H1 (cell line): ENCODE measurements at regions not wholly inside any gene's neighbourhood (a gene's known extent, or its start where the extent isn't known, plus 50 kb on each side); places are given as distances from the start of the nearest gene placed in this dataset.

ENCODE experiments used
- CTCF ChIA-PET: fragments of 300-600 bp; sonication (Branson Sonifier 250); formaldehyde crosslinking; loops from one replicate; lab custom pipeline; 2021; ENCODE audit not compliant: partially characterized antibody; lab: Charles Lee
- POLR2A ChIA-PET: fragments of 300-600 bp; sonication (Branson Sonifier 250); formaldehyde crosslinking; loops from one replicate; lab custom pipeline; 2021; ENCODE audit warnings: inconsistent platforms; ENCODE audit not compliant: partially characterized antibody; lab: Charles Lee
- DNase-seq, 2 experiments: peaks; one replicate each; pipeline versions ENCODE4 v3.0.0 to v3.0.0-alpha.2; 2010 to 2022; ENCODE audit warnings: low spot score in 2 of 2, low read depth in 1 of 2, mixed read lengths in 1 of 2
- FAIRE-seq: peaks from 2 replicates; lab custom pipeline; 2011; peaks lifted over from hg19 to GRCh38; lab: Jason Lieb, UNC
- H2AFZ ChIP-seq: 2 replicates; pipeline ENCODE4 v1.8.1; 2012; ENCODE audit warnings: low read length, inconsistent platforms
- H2AK5ac ChIP-seq: 2 replicates; pipeline ENCODE4 v1.6.1; 2013; ENCODE audit warnings: low read depth, low read length
- H2BK120ac ChIP-seq: replicated peaks from 2 replicates; pipeline ENCODE3; 2013; ENCODE audit warnings: low read depth, low read length, inconsistent platforms
- H2BK12ac ChIP-seq: 2 replicates; pipeline ENCODE4 v1.6.1; 2013; ENCODE audit warnings: low read depth, low read length
- H2BK15ac ChIP-seq: 2 replicates; pipeline ENCODE4 v1.6.1; 2013; ENCODE audit warnings: low read length
- H2BK20ac ChIP-seq: 2 replicates; pipeline ENCODE4 v1.6.1; 2013; ENCODE audit warnings: low read length
- H2BK5ac ChIP-seq: 2 replicates; pipeline ENCODE4 v1.6.1; 2013; ENCODE audit warnings: low read depth, low read length
- H3K14ac ChIP-seq: 2 replicates; pipeline ENCODE4 v1.6.1; 2013; ENCODE audit warnings: inconsistent platforms; ENCODE audit not compliant: insufficient read length
- H3K18ac ChIP-seq: 2 replicates; pipeline ENCODE4 v1.6.1; 2013; ENCODE audit warnings: low read length; ENCODE audit errors: extremely low read depth
- H3K23ac ChIP-seq: 2 replicates; pipeline ENCODE4 v1.6.1; 2013; ENCODE audit warnings: inconsistent platforms; ENCODE audit not compliant: insufficient read length
- H3K23me2 ChIP-seq: 2 replicates; pipeline ENCODE4 v1.6.1; 2013; ENCODE audit warnings: low read depth, low read length
- H3K27ac ChIP-seq: 2 replicates; pipeline ENCODE4 v1.6.1; 2011; ENCODE audit warnings: low read depth, low read length, inconsistent platforms
- H3K27me3 ChIP-seq, 4 experiments: replicated peaks in 1 of 4; 1 replicate in 1 of 4; 2 replicates in 3 of 4; pipeline versions ENCODE4 v1.6.1 to v1.8.1; 2011 to 2013; ENCODE audit warnings: low read length in 3 of 4, mild to moderate bottlenecking in 3 of 4, inconsistent platforms in 2 of 4, mixed read lengths in 2 of 4, moderate library complexity in 1 of 4; ENCODE audit not compliant: control insufficient read depth in 3 of 4, insufficient read depth in 3 of 4; ENCODE audit errors: extremely low read depth in 1 of 4
- H3K36me3 ChIP-seq, 4 experiments: 2 replicates each; pipeline versions ENCODE4 v1.6.1 to v1.8.1; 2011 to 2013; ENCODE audit warnings: mild to moderate bottlenecking in 4 of 4, low read length in 3 of 4, moderate library complexity in 2 of 4, control low read depth in 1 of 4, inconsistent platforms in 1 of 4; ENCODE audit not compliant: insufficient read depth in 4 of 4, control insufficient read depth in 2 of 4
- H3K4ac ChIP-seq: replicated peaks from 2 replicates; pipeline ENCODE3; 2013; ENCODE audit warnings: low read length, low read depth, mixed read lengths, inconsistent platforms; ENCODE audit not compliant: insufficient read length
- H3K4me1 ChIP-seq, 4 experiments: replicated peaks in 1 of 4; 1 replicate in 1 of 4; 2 replicates in 3 of 4; pipeline versions ENCODE4 v1.6.1 to v1.8.1; 2011 to 2013; ENCODE audit warnings: low read length in 3 of 4, inconsistent platforms in 2 of 4, mixed read lengths in 1 of 4; ENCODE audit not compliant: insufficient read depth in 4 of 4, control insufficient read depth in 3 of 4
- H3K4me2 ChIP-seq, 2 experiments: 2 replicates each; pipeline versions ENCODE4 v1.6.1 to v1.8.1; 2011 to 2013; ENCODE audit warnings: low read depth in 2 of 2, low read length in 2 of 2, control low read depth in 1 of 2, inconsistent platforms in 1 of 2, mild to moderate bottlenecking in 1 of 2; ENCODE audit not compliant: insufficient read depth in 1 of 2
- H3K4me3 ChIP-seq, 4 experiments: fragments of 200-600, 300-600 bp in 1 of 4; sonication (generic), shearing (Covaris generic), sonication (Bioruptor Twin) in 1 of 4; 2 replicates each; pipeline versions ENCODE4 v1.5.1 to v1.8.1; 2011 to 2016; ENCODE audit warnings: low read length in 4 of 4, low read depth in 3 of 4, control low read depth in 2 of 4, inconsistent platforms in 2 of 4, mild to moderate bottlenecking in 2 of 4, mixed read lengths in 1 of 4, moderate library complexity in 1 of 4; ENCODE audit not compliant: insufficient read depth in 2 of 4; ENCODE audit errors: extremely low read depth in 1 of 4
- H3K56ac ChIP-seq: replicated peaks from 2 replicates; pipeline ENCODE3; 2013; ENCODE audit warnings: low read depth, mild to moderate bottlenecking, mixed read lengths, low read length, inconsistent platforms; ENCODE audit not compliant: insufficient read length
- H3K79me1 ChIP-seq: 2 replicates; pipeline ENCODE4 v1.6.1; 2013; ENCODE audit warnings: low read depth, low read length, control low read depth
- H3K79me2 ChIP-seq, 2 experiments: 2 replicates each; pipeline versions ENCODE4 v1.6.1 to v1.8.1; 2012 to 2013; ENCODE audit warnings: low read length in 2 of 2, mild to moderate bottlenecking in 2 of 2, inconsistent platforms in 1 of 2; ENCODE audit not compliant: insufficient read depth in 2 of 2, control insufficient read depth in 1 of 2
- H3K9ac ChIP-seq, 4 experiments: replicated peaks in 1 of 4; 1 replicate in 1 of 4; 2 replicates in 3 of 4; pipeline versions ENCODE4 v1.6.1 to v1.8.1; 2011 to 2013; ENCODE audit warnings: low read depth in 3 of 4, low read length in 3 of 4, control low read depth in 2 of 4, mild to moderate bottlenecking in 2 of 4, moderate library complexity in 2 of 4, inconsistent platforms in 1 of 4; ENCODE audit errors: extremely low read depth in 1 of 4
- H3K9me3 ChIP-seq, 2 experiments: 2 replicates each; pipeline versions ENCODE4 v1.6.1 to v1.8.1; 2012 to 2013; ENCODE audit warnings: mild to moderate bottlenecking in 2 of 2, moderate library complexity in 2 of 2, control low read depth in 1 of 2, inconsistent platforms in 1 of 2, low read depth in 1 of 2, low read length in 1 of 2, mixed read lengths in 1 of 2; ENCODE audit not compliant: insufficient read depth in 2 of 2
- H4K20me1 ChIP-seq, 2 experiments: replicated peaks in 1 of 2; 2 replicates each; pipeline versions ENCODE3 to v1.8.1; 2011 to 2013; ENCODE audit warnings: inconsistent platforms in 2 of 2, low read length in 2 of 2, mild to moderate bottlenecking in 1 of 2; ENCODE audit not compliant: insufficient read depth in 2 of 2, control insufficient read depth in 1 of 2
- H4K5ac ChIP-seq: 2 replicates; pipeline ENCODE4 v1.6.1; 2013; ENCODE audit warnings: low read length, low read depth, mixed read lengths, inconsistent platforms; ENCODE audit not compliant: insufficient read length
- H4K8ac ChIP-seq: 2 replicates; pipeline ENCODE4 v1.8.0; 2013; ENCODE audit warnings: mild to moderate bottlenecking, moderate library complexity, low read length, inconsistent platforms; ENCODE audit not compliant: insufficient read depth; ENCODE audit errors: extremely low read depth
- H4K91ac ChIP-seq: replicated peaks from 2 replicates; pipeline ENCODE3; 2013; ENCODE audit warnings: low read length, mixed read lengths, inconsistent platforms; ENCODE audit not compliant: insufficient read length
- BCL11A ChIP-seq, 2 experiments: IDR thresholded peaks; one replicate each; pipeline ENCODE4 v1.6.1; 2011; ENCODE audit warnings: low read depth in 2 of 2, low read length in 2 of 2, mild to moderate bottlenecking in 2 of 2
- CHD2 ChIP-seq: IDR thresholded peaks from 2 replicates; pipeline ENCODE4 v1.6.1; 2012; ENCODE audit warnings: low read length, improper control_type of control experiment
- CREB1 ChIP-seq: IDR thresholded peaks from 2 replicates; pipeline ENCODE4 v1.6.1; 2012; ENCODE audit warnings: inconsistent platforms
- EP300 ChIP-seq, 2 experiments: IDR thresholded peaks; 1 replicate in 1 of 2; 2 replicates in 1 of 2; pipeline ENCODE4 v1.6.1; 2011 to 2012; ENCODE audit warnings: low read depth in 2 of 2, low read length in 2 of 2, mild to moderate bottlenecking in 2 of 2, borderline replicate concordance in 1 of 2, inconsistent platforms in 1 of 2, moderate library complexity in 1 of 2
- KDM1A ChIP-seq: fragments of 200-600, 300-600 bp; sonication (generic); IDR thresholded peaks from 2 replicates; pipeline ENCODE4 v1.7.1; 2016; ENCODE audit warnings: mild to moderate bottlenecking, low read length, borderline replicate concordance
- POLR2A ChIP-seq, 2 experiments: IDR thresholded peaks; 1 replicate in 1 of 2; 2 replicates in 1 of 2; pipeline ENCODE4 v1.6.1; 2011; ENCODE audit warnings: low read depth in 2 of 2, low read length in 2 of 2, mild to moderate bottlenecking in 2 of 2; ENCODE audit errors: control extremely low read depth in 1 of 2
- SP4 ChIP-seq: IDR thresholded peaks from 2 replicates; pipeline ENCODE4 v1.6.1; 2012; ENCODE audit warnings: low read length, inconsistent platforms
- SRF ChIP-seq: IDR thresholded peaks from 2 replicates; pipeline ENCODE4 v1.6.1; 2011; ENCODE audit warnings: mild to moderate bottlenecking, low read depth, low read length, moderate library complexity
- WGBS, 2 experiments: shearing (Covaris generic) in 1 of 2; methylation state at CpG; one replicate each; pipeline versions ENCODE4 v1.1.6 to v1.1.7; 2013 to 2015; ENCODE audit warnings: low lambda C conversion rate in 2 of 2, mixed read lengths in 2 of 2, inconsistent platforms in 1 of 2, low coverage in 1 of 2, missing lambda C conversion rate in 1 of 2; ENCODE audit not compliant: insufficient replicate concordance in 2 of 2, insufficient coverage in 1 of 2, insufficient read length in 1 of 2; ENCODE audit errors: extremely low coverage in 1 of 2, missing lambda C conversion rate in 1 of 2; 5-methylcytosine and 5-hydroxymethylcytosine counted together
- TF ChIP-seq, protein P1 (sequence below): IDR thresholded peaks from 2 replicates; pipeline ENCODE4 v1.6.1; 2011; ENCODE audit warnings: low read length, improper control_type of control experiment

DNA sequence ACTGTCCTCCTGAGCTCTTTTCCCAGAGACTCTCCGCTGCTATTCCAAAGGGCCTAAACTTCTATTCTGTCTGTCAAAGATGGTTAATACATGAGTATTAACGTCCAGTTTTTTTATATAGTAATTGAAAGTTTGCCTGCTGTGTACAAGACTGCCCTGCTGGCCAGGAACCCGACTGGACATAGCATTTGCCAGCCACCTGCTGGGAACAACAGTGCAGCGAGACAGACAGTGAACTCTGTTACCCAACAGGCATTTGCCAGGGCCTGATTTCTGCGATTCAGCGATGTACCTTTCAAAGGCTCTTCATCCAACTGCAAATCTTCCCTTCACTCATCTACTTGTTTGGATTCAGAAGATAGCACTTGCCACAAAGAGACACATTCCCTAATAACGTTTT is 128.8 kb upstream of the SEM1 start:
- Histone ChIP-seq H3K79me1 (no peaks in the 10 kb centered on the region), H3K9me3 (no peaks in the 10 kb centered on the region), H2AK5ac (no peak overlapping the region), H2BK12ac (no peak overlapping the region), H2BK120ac (no peak overlapping the region), H4K5ac (no peak overlapping the region), H3K4me3 (no peak overlapping the region), H3K23me2 (no peaks in the 10 kb centered on the region), H3K9ac (no peak overlapping the region), H4K20me1 (no peaks in the 10 kb centered on the region), H2BK5ac (no peak overlapping the region), H2BK20ac (no peak overlapping the region), H3K56ac (no peak overlapping the region), H4K8ac (no peak overlapping the region), H3K4me1 (no peaks in the 10 kb centered on the region), H2AFZ (no peak overlapping the region), H3K23ac (no peak overlapping the region), H3K4me2 (no peak overlapping the region), H2BK15ac (no peak overlapping the region), H3K27me3 (no peaks in the 10 kb centered on the region), H4K91ac (no peak overlapping the region)
- WGBS, 2 experiments = 72% methylated on average over 7 of the region's 7 CpGs; no CpG with 5 or more reads in 1 of the 2 experiments
- CTCF ChIA-PET = interaction anchor here (1.1 kb wide), 1 partner anchor 358 kb away, joined by 3 read pairs; no protein-coding TSS in a partner anchor
- POLR2A ChIA-PET = no interaction called here
- no peak for DNase-seq
- TF ChIP-seq SRF (no peak), POLR2A (IDR thresholded peaks at IDR 0.05; ENCODE audit: control extremely low read depth in 1 of 2, low read depth in 2 of 2, low read length in 2 of 2) (no peak), EP300 (IDR thresholded peaks at IDR 0.05; ENCODE audit: borderline replicate concordance in 1 of 2, low read depth in 2 of 2, low read length in 2 of 2) (no peak), CHD2 (no peak), KDM1A (no peak), BCL11A (IDR thresholded peaks at IDR 0.05; ENCODE audit: low read depth in 2 of 2, low read length in 2 of 2) (no peak), SP4 (no peak), CREB1 (no peak)
- TF ChIP-seq, protein P1, sequence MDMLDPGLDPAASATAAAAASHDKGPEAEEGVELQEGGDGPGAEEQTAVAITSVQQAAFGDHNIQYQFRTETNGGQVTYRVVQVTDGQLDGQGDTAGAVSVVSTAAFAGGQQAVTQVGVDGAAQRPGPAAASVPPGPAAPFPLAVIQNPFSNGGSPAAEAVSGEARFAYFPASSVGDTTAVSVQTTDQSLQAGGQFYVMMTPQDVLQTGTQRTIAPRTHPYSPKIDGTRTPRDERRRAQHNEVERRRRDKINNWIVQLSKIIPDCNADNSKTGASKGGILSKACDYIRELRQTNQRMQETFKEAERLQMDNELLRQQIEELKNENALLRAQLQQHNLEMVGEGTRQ = no peak
- TF ChIP-seq, all 59 proteins: peak for 0
- H3K14ac ChIP-seq = no peak overlapping the region
- H3K79me2 ChIP-seq = no peaks in the 10 kb centered on the region
- no peaks in the 10 kb centered on the region for H3K36me3 ChIP-seq
- no peak overlapping the region for H3K18ac ChIP-seq
- H3K27ac ChIP-seq = no peak overlapping the region
- FAIRE-seq = no peak
- H3K4ac ChIP-seq = no peak overlapping the region
